Activated CD8-positive, alpha-beta memory T cell treated with anti-CD3 and anti-CD28 coated beads for 48 hours (primary cell): ENCODE measurements at regions not wholly inside any gene's neighbourhood (a gene's known extent, or its start where the extent isn't known, plus 50 kb on each side); places are given as distances from the start of the nearest gene placed in this dataset.
A peak's percentile ranks its signal among the peaks of the same experiment; 100 is the strongest.
"Not testable (repeated sequence)": the region's sequence is repeated elsewhere in the genome, so short reads cannot be mapped to it uniquely, and the experiment has no call there.

Source experiments
- DNase-seq, 3 experiments: peaks; one replicate each; pipeline ENCODE4 v3.0.0-alpha.2; 2020; ENCODE audit warnings: low read depth in 2 of 3, low spot score in 2 of 3

DNA sequence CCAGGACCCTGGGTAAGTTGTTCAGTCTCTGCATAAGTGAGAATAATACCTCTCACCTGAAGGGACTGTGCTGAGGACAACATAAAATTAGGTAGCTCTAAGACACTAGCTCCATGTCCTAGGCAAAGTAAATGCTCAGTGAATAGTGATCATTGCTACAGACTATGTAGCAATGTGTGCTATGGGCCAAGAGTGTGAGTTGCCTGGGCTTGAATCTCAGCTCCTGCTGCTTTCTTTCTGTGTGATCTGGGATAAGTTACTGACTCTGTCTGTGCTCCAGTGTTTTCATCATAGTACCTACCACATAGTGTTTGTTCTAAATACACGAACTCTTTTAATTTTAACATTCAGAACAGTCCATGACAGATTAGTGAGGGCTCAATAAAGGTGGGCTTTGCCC, 81.1 kb upstream of the MFGE8 start:
- DNase-seq = no peak

- DNase-seq = no peak
These were observed 82.3 kb upstream of the MFGE8 start for GRCh38 chr15:88995449-88995848.

DNA sequence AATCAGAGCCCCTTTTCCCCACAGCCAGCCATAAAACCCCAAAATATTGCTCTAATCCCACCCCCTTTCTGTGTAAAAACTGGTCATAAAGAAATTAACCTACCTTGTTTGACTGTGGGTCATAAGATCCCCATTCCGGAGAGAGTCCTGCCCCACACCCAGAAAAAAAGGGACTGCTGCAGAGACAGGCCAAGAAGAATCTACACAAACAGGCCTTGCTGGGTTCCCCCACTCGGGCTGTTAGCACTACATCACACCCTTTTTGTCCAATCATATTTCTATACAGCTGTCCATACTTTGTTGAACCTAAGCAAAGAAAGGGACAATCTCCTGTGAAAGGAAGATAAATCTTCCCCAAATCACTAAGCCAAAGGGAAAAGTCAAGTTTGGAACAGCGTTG, 84.4 kb upstream of the MFGE8 start:
- DNase-seq = no peak

DNA sequence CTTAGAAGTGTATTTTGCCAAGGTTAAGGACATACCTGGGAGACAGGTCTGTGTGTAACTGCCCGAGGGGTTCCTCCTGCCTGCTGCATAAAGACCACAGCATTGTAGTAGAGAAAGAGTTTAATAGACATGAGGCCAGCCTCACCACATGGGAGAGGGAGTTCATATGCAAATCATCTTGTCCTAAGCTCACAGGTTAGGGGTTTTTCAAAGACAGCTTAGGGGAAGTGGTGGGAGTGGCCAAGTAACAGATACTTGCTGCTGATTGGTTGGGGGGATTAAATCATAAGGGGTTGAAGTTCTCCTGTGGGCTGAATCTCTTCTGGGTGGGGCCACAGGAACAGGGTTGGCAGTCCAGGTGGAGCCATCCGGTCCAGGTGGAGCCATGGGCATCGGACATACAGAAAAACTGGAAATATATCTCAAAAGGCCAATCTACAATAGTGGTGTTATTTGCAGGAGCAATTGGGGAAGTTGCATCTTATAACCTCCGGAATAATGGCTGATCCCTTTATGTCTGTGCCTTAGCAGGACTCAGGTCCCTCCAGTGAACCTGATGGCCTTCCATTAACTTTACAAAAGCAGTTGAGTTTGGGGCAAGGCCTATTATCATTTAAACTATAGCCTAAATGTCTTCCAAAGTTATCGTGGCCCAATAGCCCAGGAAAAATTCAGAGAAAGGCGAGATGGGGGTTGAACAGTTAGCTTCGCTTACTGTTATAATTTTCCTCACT, 86.0 kb upstream of the MFGE8 start:
- no peak for DNase-seq

- not testable (repeated sequence) for DNase-seq
These were observed 86.5 kb upstream of the ABHD2 start for GRCh38 chr15:89001708-89002275.

GRCh38 chr15:89002281-89002761, 85.9 kb upstream of the ABHD2 start:
- no peak for DNase-seq

DNA sequence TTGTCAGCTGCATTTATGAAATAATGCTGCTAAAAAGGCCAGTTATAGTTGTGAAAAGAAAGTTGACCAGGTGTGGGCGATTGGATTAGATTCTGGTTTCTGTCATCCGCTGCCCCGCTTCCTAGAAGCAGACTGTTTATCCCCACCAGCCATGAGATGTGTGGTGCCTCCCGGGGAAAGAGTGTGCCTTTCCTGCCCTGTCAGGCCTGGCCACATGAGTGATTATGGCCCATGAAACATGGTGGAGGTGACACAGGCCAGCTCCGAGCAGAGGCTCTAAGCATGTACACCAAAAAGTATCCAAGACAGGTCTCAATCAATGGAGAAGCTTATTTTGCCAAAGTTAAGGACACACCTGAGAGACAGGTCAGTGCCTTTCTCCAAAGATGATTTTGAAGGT, 85.4 kb upstream of the ABHD2 start:
- no peak for DNase-seq

- no peak for DNase-seq
These were observed 84.2 kb upstream of the ABHD2 start for GRCh38 chr15:89003865-89004725.

- no peak for DNase-seq
These were observed 83.6 kb upstream of the ABHD2 start for GRCh38 chr15:89004726-89005030.

- not testable (repeated sequence) for DNase-seq
These were observed 80.7 kb upstream of the ABHD2 start for GRCh38 chr15:89007527-89007926.

DNA sequence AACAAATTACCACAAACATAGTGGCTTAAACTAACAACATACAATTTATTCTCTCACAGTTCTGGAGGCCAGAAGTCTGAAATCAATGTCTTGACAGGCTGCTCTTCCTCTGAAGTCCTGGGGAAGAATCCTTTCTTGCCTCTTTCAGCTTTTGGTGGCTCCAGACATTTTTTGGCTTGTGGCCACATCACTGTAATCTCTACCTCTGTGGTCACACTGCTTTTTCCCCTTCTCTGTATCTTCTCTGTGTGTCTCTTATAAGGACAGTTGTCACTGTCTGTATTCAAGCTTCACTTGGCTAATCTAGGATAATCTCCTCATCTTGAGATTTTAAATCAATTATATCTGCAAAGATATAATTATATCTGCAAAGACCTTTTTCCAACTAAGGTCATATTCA, 80.3 kb upstream of the ABHD2 start:
- DNase-seq = no peak

- no peak for DNase-seq
These were observed 79.2 kb upstream of the ABHD2 start for GRCh38 chr15:89009080-89009479.

- no peak for DNase-seq
These were observed 72.7 kb upstream of the ABHD2 start for GRCh38 chr15:89015412-89016097.

DNA sequence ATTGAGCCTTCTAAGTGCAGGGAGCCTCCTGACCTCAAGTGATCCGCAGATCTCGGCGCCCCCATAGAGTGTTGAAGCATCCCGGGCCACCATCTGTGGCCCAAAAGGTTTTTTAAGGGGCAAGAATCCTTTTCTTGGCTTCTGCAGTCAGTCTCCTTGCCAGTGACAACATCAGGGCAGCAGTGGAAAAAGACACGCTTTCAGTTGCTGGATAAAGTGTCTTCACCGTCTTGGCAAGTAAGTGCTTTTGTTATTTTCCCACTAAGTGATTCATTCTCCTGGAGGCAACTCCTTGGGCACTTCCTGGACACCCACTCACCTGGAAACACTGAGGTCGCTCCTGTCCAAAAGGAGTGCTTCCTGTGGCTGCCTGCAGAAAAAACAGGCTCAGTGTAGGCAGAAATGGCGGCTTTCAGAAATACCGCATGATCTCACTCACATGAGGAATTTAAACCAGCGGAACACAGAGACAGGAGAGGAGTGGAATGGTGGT, 71.7 kb upstream of the ABHD2 start:
- no peak for DNase-seq

- peak; percentile 54 to 87 (median 86) for DNase-seq
These were observed 70.7 kb upstream of the ABHD2 start for GRCh38 chr15:89017370-89018066.

- DNase-seq = no peak
These were observed 70.0 kb upstream of the ABHD2 start for GRCh38 chr15:89018207-89018606.

DNA sequence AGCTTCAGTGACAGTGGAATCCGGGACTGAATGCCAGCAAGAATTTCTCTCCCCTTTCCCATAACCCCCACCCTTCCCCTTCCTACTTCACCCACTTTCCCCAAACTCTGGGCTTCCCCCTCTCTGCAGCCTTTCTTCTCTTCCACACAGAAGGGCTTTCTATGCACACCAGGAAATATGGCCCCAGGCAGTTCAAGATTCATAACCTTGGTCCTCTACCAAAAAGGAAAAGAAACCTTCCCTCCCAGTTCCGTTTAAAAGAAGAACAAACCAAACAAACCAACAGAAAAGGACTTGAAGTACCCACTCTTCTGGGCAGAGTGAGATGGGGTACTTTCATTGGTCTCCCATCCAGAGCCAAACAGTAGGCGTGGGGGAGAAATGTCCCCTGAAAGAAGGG, 68.8 kb upstream of the ABHD2 start:
- no peak for DNase-seq

DNA sequence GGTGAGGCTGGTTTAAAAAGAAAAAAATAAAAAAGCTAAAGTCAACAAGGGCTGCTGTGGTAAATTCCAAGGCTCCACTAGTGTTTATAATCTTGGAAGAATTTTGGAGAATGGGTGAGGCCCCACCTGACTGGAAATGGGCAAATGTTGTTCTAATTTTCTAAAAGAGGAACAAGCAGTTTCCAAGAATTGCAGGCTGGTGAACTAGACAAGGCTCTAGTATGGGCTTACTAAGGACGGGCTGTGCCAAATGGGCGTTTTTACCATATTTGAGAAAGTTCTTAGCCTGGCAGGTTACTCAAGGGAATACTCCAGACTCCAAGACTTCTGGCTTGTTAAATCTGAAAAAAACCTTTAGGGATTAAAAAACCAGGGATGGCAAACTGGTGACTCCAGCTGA, 67.0 kb upstream of the ABHD2 start:
- no peak for DNase-seq

DNA sequence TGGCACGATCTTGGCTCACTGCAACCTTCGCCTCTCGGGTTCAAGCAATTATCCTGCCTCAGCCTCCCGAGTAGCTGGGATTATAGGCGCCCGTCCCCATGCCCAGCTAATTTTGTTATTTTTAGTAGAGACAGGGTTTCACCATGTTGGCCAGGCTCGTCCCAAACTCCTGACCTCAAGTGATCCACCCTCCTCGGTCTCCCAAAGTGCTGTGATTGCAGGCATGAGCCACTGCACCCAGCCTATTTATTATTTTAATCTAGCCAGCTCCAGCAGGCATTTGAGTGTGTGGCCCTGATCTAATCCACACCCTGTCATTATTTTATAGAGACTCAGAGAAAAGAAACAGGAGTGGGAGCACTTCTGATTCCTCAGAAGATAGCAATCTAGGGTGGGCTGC, 66.4 kb upstream of the ABHD2 start:
- DNase-seq = not testable (repeated sequence)

- no peak for DNase-seq
These were observed 64.8 kb upstream of the ABHD2 start for GRCh38 chr15:89023311-89023961.
